NCI-H345 treated with DMSO at 0.1 percent for 48 hours (cell line): ENCODE measurements at regions not wholly inside any gene's neighbourhood (a gene's known extent, or its start where the extent isn't known, plus 50 kb on each side); places are given as distances from the start of the nearest gene placed in this dataset.

Experiments used
- DNase-seq: peaks from one replicate; lab custom pipeline; 2025; ENCODE audit not compliant: unreplicated experiment; lab: John Stamatoyannopoulos, UW

DNA sequence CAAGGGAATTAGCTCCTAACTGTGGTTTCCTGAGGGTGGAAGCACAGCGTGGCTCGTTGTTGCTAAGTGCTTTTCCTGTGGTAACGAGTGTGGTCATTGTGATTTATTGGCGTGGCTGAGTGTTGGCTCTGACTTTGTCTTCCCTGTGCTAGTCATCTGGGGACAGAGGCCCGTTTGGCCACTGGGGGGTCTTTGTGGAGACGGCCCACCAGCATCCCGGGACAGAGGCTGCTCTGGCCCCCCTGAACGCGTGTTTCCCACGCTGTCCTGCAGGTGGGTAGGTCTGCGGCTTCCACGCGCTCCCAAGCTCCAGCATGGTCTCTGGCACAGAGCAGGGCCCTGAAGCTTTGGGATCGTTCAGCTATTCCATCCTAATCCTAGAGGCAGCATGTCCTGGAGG, 1040.0 kb downstream of the TBC1D22A start:
- DNase-seq, result no peak

DNA sequence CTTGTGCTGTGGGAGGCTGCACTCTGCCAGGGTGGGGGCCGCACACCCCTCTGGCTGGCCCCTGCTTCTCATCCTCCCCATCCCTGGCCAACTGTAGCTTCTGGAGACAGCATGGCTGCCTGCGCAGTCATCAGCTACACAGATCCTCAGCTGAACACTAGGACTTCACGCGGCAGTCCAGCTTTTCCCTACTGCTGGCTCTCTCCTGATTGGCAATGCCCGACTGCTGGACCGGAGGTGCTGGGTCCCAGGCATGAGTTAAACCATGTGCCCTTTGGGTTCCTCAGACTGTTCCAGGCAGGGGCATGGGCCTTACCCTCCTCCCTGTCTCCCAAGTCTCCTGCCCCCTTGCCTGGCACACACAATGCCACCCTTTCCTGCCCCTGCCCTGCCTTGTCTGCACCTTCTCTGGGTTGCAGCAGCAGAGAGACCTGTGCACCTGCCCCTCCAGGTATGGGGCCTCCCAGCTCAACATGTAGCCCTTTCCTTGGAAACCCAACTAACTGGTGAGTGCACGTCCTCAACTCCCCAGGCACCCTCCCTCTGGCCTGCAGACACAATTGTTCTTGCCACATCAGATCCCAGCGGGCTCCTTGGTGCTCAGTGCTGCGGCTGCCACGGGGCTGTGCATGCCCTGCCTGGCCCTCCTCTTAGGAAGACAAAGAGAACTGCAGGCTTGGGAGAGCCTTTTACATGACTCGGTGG, 1039.2 kb downstream of the TBC1D22A start:
- no peak for DNase-seq

DNA sequence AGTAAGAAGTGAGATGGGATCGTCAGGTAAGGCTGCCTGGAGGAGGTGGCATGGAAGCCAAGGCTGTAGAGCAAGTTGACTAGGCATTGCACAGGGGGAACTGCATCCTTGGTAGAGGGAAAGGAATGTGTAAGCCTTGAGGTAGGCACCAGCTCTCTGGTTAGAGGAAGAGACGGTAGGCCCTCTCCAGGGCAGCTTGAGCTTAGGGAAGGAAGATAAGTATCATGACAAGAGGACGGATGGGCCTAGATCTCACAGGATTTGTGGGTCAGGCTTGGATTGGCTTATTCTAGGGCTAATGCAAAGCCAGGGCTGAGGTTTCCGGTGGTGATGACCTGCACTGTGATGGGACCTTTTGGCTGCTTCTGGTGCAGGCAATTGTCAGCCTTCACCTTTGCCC, 1035.8 kb downstream of the TBC1D22A start:
- DNase-seq, result no peak

DNA sequence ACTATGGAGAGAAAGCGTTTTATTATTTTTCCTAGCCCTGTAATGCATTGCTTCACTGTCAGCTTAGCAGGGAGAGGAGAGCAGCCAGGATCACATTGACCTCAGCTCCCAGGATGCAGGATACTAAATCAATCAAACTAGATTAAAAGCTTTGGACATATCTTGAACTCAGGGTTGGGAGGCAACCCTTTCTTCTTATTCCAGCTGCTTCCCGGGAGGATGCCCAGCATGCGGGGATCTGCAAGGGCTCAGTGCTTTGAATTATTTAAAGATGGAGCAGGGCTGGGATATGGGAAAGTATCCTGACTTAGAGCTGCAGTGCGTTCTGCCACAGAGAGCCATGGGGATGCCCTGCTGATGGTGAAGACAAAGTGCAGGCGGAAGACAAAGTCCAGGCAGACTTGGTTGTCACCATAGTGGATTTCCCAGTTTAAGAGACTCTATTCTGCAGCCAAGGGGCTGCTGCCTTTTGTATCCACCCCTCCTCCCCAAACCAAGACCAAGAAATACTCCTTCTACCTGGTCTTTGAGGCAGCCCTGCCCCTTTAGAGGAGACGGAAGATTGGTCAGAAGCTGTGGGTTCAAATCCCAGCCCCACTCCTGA, 1035.0 kb downstream of the TBC1D22A start:
- no peak for DNase-seq

DNA sequence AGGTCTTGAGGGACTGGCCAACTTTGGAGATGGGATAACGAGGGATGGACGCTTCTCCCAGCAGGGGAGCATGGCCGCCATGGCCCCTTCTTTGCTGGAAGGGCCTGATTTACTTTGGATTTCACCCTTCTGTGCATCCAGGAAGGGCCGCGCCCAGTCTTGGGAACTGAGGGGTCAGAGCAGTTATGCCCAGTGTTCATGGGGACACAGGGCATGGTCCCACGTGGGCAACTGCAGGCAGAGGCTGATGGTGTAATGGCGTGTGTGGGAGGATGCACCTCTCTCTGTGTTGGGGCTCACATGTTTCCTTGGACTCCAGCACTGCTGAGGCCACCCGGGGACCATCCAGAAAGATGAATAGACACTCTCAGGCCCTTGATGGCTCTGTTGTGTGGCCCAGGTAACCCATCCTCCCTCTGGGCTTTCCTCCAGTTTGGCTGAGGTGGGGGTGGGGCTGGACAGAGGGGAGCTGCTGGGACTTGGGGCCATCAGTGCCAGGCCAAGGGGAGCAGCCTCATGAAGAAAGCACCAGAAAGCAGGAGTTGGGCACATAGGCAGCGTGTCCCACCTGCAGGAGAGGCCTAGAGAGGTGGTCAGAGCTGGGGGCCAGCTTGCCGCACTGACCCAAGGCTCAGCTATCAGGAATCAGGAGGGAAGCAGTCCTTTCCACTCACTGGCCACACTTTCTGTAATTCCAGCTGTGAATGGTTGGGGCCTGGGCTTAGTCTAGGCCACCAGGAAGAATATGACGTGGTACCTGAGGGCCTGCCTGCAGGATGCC, 1033.9 kb downstream of the TBC1D22A start:
- DNase-seq, result no peak

DNA sequence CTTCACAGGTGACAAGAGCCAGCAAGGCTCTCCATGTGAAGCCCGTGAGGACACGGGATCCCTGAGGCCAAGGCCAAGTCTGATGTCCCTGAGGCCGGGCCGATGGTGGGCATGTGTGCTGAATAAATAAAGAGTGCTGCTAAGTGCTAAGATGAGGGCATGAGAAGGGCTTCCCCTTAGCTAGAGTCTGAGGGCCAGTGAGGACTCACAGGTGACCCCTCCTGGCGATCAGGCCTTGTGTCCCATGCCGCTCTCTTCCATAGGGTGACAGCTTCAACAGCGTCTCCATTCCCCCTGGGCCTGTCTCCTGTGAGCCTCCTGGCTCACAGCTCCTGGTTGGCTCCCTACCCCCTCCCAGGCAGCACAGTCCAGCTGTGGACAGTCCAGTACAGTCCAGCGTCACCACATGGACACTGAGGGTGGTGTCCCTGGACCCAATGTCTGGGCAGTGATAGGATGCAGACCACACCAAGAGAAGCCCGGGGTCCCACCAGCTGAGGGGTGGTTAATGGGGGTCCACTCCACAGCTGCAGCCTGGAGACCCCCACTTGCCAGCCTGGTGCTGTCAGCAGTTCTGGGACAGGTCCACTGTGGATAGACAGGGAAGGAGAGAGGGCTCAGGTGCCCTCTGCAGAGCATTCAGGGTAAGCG, 1033.2 kb downstream of the TBC1D22A start:
- no peak for DNase-seq

DNA sequence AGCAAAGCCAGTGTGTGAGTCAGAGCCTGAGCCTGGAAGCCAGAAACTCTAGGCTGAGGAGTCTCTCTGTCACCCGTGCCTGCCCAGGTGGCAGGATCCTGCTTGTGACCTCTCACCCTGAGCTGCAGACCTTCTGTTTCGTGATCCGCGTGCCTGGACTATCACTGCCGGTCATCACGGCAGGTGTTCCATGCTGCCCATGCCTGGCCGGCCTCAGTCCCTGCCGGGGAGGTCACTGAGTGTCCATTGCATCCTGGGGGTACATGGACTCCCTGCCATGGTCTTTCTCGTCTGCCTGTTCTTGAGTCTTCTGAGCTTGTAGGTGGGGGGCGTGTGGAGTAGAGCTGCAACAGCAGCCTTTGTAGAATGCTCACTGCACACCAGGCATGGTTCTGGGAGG, 1032.4 kb downstream of the TBC1D22A start:
- no peak for DNase-seq

DNA sequence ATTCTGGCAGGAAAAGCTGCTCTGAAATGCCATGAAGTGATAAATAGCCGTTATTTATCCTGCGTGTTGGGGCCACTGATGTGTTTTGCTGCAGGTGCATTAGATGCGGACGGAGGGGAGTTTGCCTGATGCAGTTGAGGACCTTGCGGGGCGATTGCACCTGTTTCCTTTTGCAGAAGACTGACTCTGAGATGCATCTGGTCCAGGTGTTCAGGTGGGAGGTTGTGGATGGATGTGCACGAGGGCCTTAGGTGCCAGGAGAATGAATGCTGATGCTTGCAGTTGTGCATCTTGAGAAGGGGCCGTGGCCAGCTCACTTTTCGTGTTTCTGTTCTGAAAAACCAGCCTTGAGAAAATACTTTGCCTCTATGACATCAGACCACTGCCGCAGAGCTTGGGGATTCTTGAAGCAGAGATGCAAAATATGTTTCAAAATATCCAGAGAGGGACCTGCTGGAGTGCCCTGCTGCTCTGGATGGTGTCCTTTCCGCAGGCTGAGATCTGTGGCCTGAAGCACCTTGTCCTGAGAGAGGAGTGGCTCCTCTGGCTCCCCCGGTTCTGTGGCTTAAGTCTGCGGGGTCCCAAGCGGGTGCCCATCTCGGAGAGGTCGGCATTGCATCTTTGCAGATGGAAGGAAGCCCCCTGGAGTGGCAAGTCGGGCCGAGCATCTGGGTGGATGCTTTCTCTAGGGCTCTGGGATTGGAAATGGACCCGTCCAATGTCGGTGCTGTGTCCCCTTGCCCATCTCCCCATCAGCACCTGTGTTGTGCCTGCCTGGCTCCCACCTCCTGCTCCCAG, 1031.1 kb downstream of the TBC1D22A start:
- DNase-seq, result no peak

DNA sequence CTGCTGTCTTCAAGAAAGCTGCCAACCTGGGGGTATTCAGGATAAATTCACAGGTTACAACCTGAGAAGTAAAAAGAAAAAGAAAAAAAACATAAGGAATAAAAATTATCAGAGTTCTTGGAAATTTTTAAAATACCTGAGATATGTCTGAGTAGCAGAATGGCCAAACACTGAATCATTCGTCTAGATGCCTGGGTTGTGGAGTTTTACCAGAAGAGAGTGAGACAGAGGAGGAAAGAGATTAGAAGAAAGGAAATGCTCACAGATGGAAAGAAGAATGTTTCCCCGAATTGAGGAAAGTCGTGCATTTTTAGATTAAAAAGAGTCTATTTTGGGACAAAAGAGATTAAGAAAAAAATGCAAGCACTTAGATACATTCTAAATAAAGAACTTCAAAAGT, 1026.7 kb downstream of the TBC1D22A start:
- no peak for DNase-seq

DNA sequence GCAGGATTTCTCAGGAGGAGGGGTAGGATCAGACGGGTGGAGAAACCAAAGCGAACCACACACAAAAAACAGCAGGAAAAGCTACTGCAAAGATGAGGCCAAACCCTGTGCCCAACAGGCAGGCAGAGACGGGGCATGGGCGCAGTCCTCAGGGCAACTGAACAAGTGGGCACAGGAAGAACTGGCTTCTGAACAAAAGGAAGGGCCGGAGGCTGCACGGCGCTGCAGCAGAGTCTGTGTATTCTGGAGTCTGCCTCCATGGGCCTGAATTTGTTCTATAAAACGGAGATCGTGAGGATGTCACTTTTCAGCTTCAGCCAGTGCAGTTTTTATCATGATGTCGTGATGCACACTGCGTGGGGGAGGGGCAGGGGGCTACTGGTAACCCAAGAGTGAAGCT, 1026.0 kb downstream of the TBC1D22A start:
- no peak for DNase-seq

DNA sequence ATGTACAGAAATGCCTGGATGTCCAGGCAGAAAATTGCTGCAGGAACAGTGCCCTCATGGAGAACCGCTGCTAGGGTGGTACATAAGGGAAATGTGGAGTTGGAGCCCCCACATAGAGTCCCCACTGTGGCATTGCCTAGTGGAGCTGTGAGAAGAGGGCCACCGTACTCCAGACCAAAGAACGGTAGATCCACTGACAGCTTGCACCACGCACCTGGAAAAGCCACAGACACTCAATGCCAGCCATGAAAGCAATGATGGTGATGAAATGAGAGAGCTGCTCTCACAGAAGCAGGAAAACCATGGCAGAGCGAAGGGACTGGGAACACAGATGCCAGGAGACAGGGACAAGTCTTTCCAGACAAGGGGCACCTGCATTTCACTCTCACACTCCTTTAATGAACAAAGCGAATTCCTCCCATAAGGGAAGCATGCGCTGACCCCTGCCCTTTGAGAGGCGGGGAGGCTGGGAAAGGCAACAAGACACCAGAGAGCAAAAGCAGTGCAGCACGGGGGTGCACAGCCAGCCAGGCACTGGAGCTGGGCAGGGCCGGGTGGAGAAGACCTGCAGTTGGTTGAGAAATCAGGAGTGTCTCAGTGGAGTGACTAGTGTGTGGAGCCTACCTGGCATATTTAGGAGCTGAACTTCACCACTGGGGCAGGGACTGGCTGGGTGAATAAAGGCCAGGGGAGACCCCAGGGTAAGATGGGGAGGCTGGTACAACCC, 1025.2 kb downstream of the TBC1D22A start:
- no peak for DNase-seq

DNA sequence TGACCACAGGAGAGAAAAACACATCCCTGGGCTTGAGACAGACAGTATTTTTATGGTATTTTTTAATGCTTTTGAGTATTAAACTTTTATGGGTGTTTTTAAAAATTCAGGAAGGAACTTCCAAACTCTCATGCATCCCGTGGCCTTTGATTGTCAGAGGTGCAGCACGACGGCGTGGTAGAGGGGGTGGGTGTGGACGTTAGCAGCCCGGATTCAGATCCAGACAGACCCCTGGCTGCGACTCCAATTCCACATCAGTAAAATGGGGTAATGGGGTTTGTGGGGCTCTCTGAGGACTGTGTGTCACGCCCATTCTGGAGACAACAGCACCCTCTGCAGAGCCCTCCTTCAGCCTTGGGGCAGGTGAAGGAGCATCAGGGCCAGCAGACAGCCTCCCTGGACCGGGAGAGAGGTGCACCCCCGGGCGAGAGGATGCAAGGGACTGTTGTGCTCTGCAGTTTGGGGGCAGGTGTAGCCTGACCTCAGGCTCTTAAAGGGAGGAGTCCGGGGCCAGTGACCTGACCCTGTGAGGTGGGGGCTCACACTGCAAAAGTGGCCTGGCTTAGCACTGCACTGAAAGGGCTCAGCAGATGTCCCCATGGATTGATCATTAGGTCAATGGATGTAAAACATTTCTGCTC, 1024.3 kb downstream of the TBC1D22A start:
- no peak for DNase-seq

DNA sequence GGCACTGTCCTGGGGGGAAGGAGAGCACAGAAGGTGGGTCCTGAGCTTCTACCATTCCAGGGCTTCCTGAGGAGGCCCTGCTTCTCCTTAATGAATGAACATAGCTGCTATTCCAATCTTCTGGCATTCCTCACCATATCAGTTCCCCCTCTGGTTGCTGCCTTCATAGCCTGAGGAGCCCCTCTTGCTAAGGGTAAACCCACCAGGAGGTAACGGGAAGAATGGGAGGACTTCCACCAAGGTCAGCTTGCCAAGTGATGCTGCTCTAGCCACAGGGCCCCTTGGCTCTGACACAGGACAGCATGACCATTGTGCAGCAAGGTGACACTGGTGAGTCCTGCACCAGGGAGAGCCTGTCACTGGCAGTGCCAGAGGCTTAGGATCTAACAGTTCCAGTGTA, 1022.5 kb downstream of the TBC1D22A start:
- no peak for DNase-seq

DNA sequence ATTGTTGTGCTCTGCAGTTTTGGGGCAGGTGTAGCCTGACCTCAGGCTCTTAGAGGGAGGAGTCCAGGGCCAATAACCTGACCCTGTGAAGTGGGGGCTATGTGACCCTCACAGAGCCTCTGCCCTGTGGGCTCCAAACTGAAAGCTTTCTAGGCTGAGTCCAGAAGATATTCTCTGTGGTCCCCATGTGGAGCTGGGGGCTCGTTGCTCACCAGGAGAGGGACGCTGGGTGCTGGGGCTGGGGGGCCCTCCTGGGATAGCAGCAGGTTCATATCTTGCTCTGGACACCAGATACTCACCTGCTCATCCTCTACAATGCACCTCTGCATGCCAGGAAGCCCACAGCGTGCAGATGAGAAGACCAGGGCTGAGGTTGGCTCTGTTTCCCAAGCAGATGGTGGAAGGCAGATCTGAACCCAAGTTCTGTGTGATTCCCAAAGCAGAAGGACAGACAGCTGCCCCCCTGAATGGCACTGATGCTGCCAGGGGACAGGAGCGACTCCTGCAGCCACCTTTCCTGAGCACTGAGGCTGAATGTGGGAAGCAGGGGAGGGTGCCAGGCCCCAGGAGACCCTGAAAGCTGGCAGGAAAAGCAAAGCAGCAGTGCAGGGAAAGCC, 1022.0 kb downstream of the TBC1D22A start:
- no peak for DNase-seq

DNA sequence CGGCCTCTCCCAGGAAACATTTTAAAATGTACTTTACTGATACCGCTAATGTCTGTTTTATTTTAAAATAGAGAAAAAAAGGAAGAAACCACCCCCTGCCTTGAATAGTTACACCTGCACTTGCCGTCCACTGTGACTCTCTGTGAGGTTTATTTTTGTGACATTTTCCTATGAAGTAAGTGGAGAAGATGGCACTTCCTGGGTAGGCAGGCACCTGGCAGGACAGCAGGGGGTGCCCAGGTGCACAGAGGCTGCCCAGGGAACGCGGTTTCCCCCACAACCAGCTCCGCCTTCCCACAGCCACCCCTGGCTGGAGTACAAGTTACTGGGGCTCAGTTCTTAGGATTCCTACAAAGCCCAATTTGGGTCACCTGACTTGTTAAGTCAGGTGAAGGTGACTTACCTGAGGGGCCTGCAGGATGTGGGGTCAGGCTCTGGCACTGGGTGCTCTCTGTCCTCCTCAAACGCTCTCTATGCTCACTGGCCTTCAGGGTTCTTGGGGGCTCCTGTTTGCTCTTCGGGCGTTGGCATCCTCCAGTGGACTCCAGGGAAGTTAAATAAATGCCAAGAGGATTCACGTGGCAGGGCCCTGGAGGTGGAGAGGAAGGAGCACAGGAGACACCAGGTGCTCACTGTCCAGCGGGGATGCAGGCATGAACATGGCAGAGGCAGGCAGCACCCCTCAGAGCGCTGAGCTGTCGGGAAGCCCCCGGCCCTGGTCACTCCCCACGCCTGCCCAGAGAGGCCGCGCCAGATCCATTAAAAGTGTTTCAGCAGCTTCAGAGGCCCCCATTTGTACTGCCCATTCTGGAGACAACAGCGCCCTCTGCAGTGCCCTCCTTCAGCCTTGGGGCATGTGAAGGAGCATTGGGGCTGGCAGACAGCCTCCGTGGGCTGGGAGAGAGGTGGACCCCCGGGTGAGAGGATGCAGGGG, 1021.2 kb downstream of the TBC1D22A start:
- DNase-seq, result peak; percentile 27

DNA sequence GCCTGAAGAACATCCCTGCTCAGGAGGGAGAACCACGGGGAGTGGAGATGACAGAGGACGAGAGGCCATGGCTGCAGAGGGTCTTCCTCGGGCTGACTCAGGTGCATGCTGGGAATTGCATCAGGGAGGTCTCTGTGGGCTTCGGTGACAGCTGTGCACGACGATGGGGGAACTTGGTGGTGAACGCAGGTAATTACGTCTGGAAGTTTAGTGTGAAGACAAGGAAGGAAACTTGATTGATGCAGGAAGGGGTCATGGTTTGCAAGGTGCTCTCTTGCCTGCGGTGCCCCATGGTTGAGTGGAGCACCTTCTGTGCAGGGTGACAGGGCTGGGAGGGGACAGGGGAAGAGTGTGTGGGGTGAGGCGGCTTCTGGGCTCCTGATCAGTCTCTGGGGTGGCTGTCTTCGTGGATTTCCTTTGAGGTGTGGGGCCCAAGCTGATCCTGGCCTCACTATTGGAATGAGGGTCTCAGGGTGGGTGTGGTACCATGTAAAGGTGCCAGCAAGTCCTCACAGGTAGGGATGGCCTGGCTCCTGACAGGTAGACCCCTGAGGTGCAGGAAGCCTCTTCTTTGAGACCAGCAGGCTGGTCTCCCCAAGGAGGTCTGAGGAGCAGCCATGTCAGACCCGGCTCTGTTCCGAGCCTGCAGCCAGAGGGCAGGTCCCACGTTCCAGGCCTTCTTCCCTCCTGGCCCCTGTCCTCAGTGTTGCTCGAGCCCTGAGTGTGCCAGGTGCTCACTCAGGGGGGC, 1020.1 kb downstream of the TBC1D22A start:
- DNase-seq, result no peak

DNA sequence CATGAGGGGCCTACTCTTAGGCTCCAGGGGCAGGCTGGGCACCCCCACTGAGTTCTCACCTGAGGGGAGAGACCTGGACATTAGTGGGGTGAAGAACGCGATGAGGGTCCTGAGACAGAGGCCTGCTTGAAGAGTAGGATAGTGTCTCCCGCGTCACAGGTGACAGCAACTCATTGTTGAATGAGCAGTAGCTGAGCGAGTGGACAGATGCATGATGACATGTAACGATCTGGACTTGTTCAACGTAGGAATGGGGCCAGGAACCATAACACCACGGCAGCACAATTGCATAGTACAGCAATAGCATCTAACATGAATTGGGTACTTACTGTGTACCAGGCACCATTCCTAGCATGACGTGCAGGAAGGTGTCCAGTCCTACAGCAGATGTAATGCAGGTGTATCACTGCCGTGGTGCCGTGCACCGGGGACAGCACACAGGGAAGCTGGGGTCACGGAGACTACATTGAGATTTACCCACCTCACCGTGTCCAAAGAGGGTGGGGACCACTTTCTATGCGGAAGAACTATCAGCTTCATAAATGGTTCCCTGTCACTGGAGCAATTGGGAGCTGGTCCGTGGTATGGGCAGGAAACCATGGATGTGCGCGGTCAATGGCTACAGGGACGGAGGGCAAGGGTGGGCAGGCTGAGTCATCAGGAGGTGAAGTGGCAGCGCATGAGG, 1019.1 kb downstream of the TBC1D22A start:
- no peak for DNase-seq
